Temporal lobe (tissue), 1 donor: ENCODE measurements at regions not wholly inside any gene's neighbourhood (a gene's known extent, or its start where the extent isn't known, plus 50 kb on each side); places are given as distances from the start of the nearest gene placed in this dataset. TPM values are rescaled to one million over a fixed set of nuclear protein-coding genes. Genes with fewer than 3 reads are reported as not detected.

Source experiments
- small RNA-seq: library from RNA; depleted of rRNA; stranded (forward); fragments of <200 nt; gene quantifications from one replicate; pipeline ENCODE3, GENCODE V24; 2014; ENCODE audit warnings: low replicate concordance

Small RNA genes in the stretch of these regions (small RNA-seq; reads per million reads assigned to genes)
- gene RF00019, result not detected
- not detected for gene RN7SKP107
